B cell (primary cell): ENCODE measurements at regions not wholly inside any gene's neighbourhood (a gene's known extent, or its start where the extent isn't known, plus 50 kb on each side); places are given as distances from the start of the nearest gene placed in this dataset.

Experiments used
- ATAC-seq: fragments of 200-7000 bp; cut with Tn5 transposase; one replicate; pipeline ENCODE4 v1.10.0; 2021; ENCODE audit warnings: low read depth, mild to moderate bottlenecking, moderate number of reproducible peaks, moderate library complexity
- CTCF ChIA-PET: fragments of 350-600 bp; sonication (Branson Sonifier 250); formaldehyde crosslinking; loops from one replicate; lab custom pipeline; 2021; ENCODE audit warnings: antibody characterized with exemption, inconsistent platforms; lab: Charles Lee
- POLR2A ChIA-PET: fragments of 350-600 bp; sonication (Branson Sonifier 250); formaldehyde crosslinking; loops from one replicate; lab custom pipeline; 2021; ENCODE audit warnings: antibody characterized with exemption; lab: Charles Lee
- DNase-seq: peaks from one replicate; pipeline ENCODE4 v3.0.0; 2013
- H2AFZ ChIP-seq: 2 replicates; pipeline ENCODE4 v1.6.1; 2012; ENCODE audit warnings: mild to moderate bottlenecking, low read depth, low read length; ENCODE audit not compliant: insufficient read depth, poor library complexity, severe bottlenecking
- H3K27ac ChIP-seq, 2 donors: 1 replicate in 1 of 2; 2 replicates in 1 of 2; pipeline ENCODE4 v1.5.1; 2012 to 2013; ENCODE audit warnings: low read length in 2 of 2, mild to moderate bottlenecking in 2 of 2, moderate library complexity in 1 of 2
- H3K27me3 ChIP-seq, 4 experiments: fragments of 200-600 bp in 1 of 4; sonication (generic) in 1 of 4; replicated peaks in 1 of 4; 1 replicate in 2 of 4; 2 replicates in 2 of 4; pipeline versions ENCODE4 v1.6.1 to v1.7.0; 2013 to 2016; ENCODE audit warnings: low read length in 3 of 4, mild to moderate bottlenecking in 2 of 4, mixed read lengths in 1 of 4, moderate library complexity in 1 of 4; ENCODE audit not compliant: insufficient read depth in 4 of 4, control insufficient read depth in 3 of 4; ENCODE audit errors: control extremely low read depth in 1 of 4
- H3K36me3 ChIP-seq, 2 experiments: replicated peaks in 1 of 2; 1 replicate in 1 of 2; 2 replicates in 1 of 2; pipeline versions ENCODE4 v1.6.1 to v1.7.1; 2013; ENCODE audit warnings: low read length in 1 of 2; ENCODE audit not compliant: insufficient read depth in 2 of 2, control insufficient read depth in 1 of 2; ENCODE audit errors: control extremely low read depth in 1 of 2, extremely low read depth in 1 of 2
- H3K4me1 ChIP-seq, 2 donors: fragments of 200-600 bp in 1 of 2; sonication (generic) in 1 of 2; 1 replicate in 1 of 2; 2 replicates in 1 of 2; pipeline versions ENCODE4 v1.5.1 to v1.6.1; 2013 to 2017; ENCODE audit warnings: low read length in 2 of 2; ENCODE audit not compliant: control insufficient read depth in 2 of 2, insufficient read depth in 2 of 2
- H3K4me2 ChIP-seq: replicated peaks from 2 replicates; pipeline ENCODE3; 2012; ENCODE audit warnings: mild to moderate bottlenecking, low read depth, low read length; ENCODE audit not compliant: poor library complexity, severe bottlenecking
- H3K4me3 ChIP-seq, 5 experiments: fragments of 200-600 bp in 1 of 5; sonication (generic) in 1 of 5; 1 replicate in 3 of 5; 2 replicates in 2 of 5; pipeline versions ENCODE4 v1.5.1 to v1.7.0; 2011 to 2016; ENCODE audit warnings: low read length in 4 of 5, mild to moderate bottlenecking in 4 of 5, low read depth in 2 of 5, control low read depth in 1 of 5, moderate library complexity in 1 of 5; ENCODE audit not compliant: insufficient read depth in 1 of 5; ENCODE audit errors: control extremely low read depth in 1 of 5, extremely low read depth in 1 of 5
- H3K79me2 ChIP-seq: fragments of 200-600 bp; sonication (generic); one replicate; pipeline ENCODE4 v1.6.0; 2016; ENCODE audit warnings: low read length; ENCODE audit not compliant: control insufficient read depth, insufficient read depth
- H3K9ac ChIP-seq: fragments of 200-600 bp; sonication (generic); 2 replicates; pipeline ENCODE4 v1.6.1; 2017; ENCODE audit warnings: mild to moderate bottlenecking, low read length, moderate library complexity
- H3K9me3 ChIP-seq, 3 donors: one replicate each; pipeline versions ENCODE4 v1.6.1 to v1.7.1; 2013; ENCODE audit warnings: low read length in 2 of 3; ENCODE audit not compliant: control insufficient read depth in 2 of 3, insufficient read depth in 1 of 3; ENCODE audit errors: control extremely low read depth in 1 of 3
- H4K20me1 ChIP-seq: 2 replicates; pipeline ENCODE4 v1.6.0; 2012; ENCODE audit warnings: mild to moderate bottlenecking, low read length; ENCODE audit not compliant: insufficient read depth, control insufficient read depth, poor library complexity, severe bottlenecking
- H3K27ac Mint-ChIP-seq: one replicate; pipeline ENCODE4 v1.8.0; 2021; ENCODE audit warnings: mixed read lengths
- H3K27me3 Mint-ChIP-seq: one replicate; pipeline ENCODE4 v1.8.0; 2021; ENCODE audit warnings: mixed read lengths
- H3K4me1 Mint-ChIP-seq: one replicate; pipeline ENCODE4 v1.8.0; 2021; ENCODE audit warnings: mixed read lengths
- H3K4me3 Mint-ChIP-seq: one replicate; pipeline ENCODE4 v1.8.0; 2021; ENCODE audit warnings: mixed read lengths
- H3K9me3 Mint-ChIP-seq: one replicate; pipeline ENCODE4 v1.8.0; 2022; ENCODE audit warnings: mixed read lengths; ENCODE audit not compliant: insufficient read depth
- CTCF ChIP-seq: fragments of 200-600 bp; IDR thresholded peaks from one replicate; pipeline ENCODE4 v1.8.0; 2022; ENCODE audit warnings: antibody characterized with exemption, mild to moderate bottlenecking
- EZH2 ChIP-seq: IDR thresholded peaks from 2 replicates; pipeline ENCODE4 v1.6.1; 2012; ENCODE audit warnings: borderline replicate concordance, low read depth, mild to moderate bottlenecking, moderate library complexity, low read length; ENCODE audit not compliant: insufficient read depth, poor library complexity, severe bottlenecking
- WGBS: methylation state at CpG from one replicate; pipeline ENCODE4 v1.1.5; 2013; ENCODE audit warnings: missing lambda C conversion rate; ENCODE audit not compliant: insufficient coverage; 5-methylcytosine and 5-hydroxymethylcytosine counted together
- intact Hi-C: fragments of 100-400 bp; cut with micrococcal nuclease; formaldehyde crosslinking; loops from one replicate; pipeline ENCODE4 v1.10.0; 2022

DNA sequence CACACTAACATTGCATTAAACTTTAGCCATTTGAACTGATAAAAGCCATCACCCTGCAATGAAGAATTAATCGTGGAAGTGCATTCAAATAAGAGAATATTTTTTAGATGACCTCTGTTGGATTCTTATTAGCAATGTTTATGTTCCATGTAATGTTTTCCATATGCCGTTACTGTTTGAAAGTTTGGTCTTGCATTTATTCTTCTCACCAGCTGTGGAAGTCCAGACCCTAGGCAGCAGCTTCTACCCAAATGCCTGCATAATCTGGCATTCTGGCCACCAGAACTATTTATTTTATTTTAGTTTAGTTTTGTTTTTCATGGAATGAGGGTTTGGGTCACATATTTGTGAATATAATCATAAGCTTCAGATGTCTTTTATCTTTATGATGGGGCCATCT is 140.4 kb downstream of the SAMD5 start:
- Mint-ChIP-seq H3K27ac (no peak overlapping the region), H3K27me3 (no peaks in the 10 kb centered on the region), H3K4me1 (no peaks in the 10 kb centered on the region), H3K4me3 (no peak overlapping the region), H3K9me3 (peaks cover 2% of the 10 kb centered on the region)
- no peak overlapping the region for H2AFZ ChIP-seq
- H3K27ac ChIP-seq: no peak overlapping the region
- POLR2A ChIA-PET: no interaction called here
- no CpG with 5 or more reads among the region's 2 CpGs for WGBS
- no peaks in the 10 kb centered on the region for H4K20me1 ChIP-seq
- TF ChIP-seq EZH2: no peak
- TF ChIP-seq CTCF: no peak
- CTCF ChIA-PET: no interaction called here
- H3K4me2 ChIP-seq: no peak overlapping the region
- ATAC-seq: no peak
- intact Hi-C loops: no loop called here
- H3K9ac ChIP-seq: no peak overlapping the region
- no peaks in the 10 kb centered on the region for H3K36me3 ChIP-seq
- H3K9me3 ChIP-seq: peaks cover 0 to 3% (median 0%) of the 10 kb centered on the region in 3 donors
- no peaks in the 10 kb centered on the region for H3K4me1 ChIP-seq
- H3K79me2 ChIP-seq: no peaks in the 10 kb centered on the region
- no peak for DNase-seq
- H3K27me3 ChIP-seq: no peaks in the 10 kb centered on the region
- no peak overlapping the region for H3K4me3 ChIP-seq

DNA sequence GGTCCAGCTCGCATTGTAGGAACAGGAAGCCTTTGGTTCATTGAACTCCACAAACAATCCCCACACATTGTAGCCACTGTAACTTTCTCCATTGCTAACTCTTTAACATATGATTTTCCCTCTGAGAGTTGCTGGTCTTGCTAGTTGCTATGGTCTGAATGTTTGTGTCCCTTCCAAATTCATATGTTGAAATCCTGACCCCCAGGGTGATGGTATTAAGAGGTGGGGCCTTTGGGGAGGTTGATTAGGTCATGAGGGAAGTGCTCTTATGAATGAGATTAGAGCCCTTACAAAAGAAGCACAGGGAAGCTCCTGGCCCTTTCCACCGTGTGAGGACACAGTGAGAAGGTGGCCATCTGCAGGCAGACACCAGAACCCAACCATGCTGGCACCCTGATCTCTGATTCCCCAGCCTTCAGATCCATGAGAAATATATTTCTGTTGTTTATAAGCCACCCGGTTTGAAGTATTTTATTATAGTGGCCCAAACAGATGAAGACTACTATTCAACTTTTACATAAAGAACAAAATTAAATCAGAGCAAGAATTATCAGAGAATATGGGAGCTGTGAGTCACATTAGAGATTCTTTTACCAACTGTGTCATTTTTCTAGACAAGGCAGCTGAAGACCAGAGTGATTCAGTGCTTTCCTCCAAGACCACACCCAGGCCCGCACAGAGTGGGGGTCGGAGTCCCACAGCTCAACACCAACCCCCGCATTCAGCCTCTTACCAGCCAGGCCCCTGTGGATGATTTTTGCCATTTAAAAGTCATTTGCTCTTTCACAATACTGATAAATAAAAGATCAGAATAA is 143.0 kb downstream of the SAMD5 start:
- Histone ChIP-seq H3K4me3 (no peak overlapping the region), H3K4me1 (no peaks in the 10 kb centered on the region), H3K36me3 (no peaks in the 10 kb centered on the region), H3K27ac (no peak overlapping the region), H4K20me1 (no peaks in the 10 kb centered on the region), H3K4me2 (no peak overlapping the region), H2AFZ (no peak overlapping the region), H3K9me3 (peaks cover 0 to 3% (median 0%) of the 10 kb centered on the region in 3 donors), H3K79me2 (no peaks in the 10 kb centered on the region), H3K9ac (no peak overlapping the region), H3K27me3 (no peaks in the 10 kb centered on the region)
- DNase-seq (no peak), ATAC-seq (no peak)
- no peaks in the 10 kb centered on the region for H3K4me1 Mint-ChIP-seq
- peaks cover 2% of the 10 kb centered on the region for H3K9me3 Mint-ChIP-seq
- H3K27me3 Mint-ChIP-seq: no peaks in the 10 kb centered on the region
- intact Hi-C loops: no loop called here
- 71% methylated on average over 3 of the region's 6 CpGs for WGBS
- POLR2A ChIA-PET: no interaction called here
- CTCF ChIA-PET: no interaction called here
- no peak for TF ChIP-seq EZH2
- no peak for TF ChIP-seq CTCF
- H3K27ac Mint-ChIP-seq: no peak overlapping the region
- no peak overlapping the region for H3K4me3 Mint-ChIP-seq
